ENCODE measurements at regions not wholly inside any gene's neighbourhood (a gene's known extent, or its start where the extent isn't known, plus 50 kb on each side); places are given as distances from the start of the nearest gene placed in this dataset.

DNA sequence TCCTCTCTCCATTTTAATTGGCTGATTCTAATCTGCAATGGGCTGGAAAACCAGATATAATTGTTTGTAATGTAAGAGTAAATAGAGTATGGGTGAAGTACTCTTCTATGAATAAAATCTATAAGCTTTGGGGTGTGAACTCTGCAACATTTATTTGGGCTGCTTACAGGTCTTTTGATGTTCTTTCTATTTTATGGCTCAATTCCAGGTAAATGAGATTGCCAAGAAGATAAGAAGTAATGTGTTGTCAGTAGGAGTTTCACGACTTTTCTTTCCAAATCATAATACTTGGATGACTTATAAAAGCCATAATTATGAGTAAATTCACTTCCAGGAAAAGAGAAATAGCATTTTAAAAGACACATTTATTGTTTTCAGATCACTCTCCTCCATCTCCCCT, 103.5 kb downstream of the FMR1NB start:
- TF ChIP-seq, protein P1, sequence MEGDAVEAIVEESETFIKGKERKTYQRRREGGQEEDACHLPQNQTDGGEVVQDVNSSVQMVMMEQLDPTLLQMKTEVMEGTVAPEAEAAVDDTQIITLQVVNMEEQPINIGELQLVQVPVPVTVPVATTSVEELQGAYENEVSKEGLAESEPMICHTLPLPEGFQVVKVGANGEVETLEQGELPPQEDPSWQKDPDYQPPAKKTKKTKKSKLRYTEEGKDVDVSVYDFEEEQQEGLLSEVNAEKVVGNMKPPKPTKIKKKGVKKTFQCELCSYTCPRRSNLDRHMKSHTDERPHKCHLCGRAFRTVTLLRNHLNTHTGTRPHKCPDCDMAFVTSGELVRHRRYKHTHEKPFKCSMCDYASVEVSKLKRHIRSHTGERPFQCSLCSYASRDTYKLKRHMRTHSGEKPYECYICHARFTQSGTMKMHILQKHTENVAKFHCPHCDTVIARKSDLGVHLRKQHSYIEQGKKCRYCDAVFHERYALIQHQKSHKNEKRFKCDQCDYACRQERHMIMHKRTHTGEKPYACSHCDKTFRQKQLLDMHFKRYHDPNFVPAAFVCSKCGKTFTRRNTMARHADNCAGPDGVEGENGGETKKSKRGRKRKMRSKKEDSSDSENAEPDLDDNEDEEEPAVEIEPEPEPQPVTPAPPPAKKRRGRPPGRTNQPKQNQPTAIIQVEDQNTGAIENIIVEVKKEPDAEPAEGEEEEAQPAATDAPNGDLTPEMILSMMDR (IDR thresholded peaks at IDR 0.05), result no peak
- no peak for TF ChIP-seq POLR2AphosphoS5 (IDR thresholded peaks at IDR 0.05)
